ENCODE measurements at regions not wholly inside any gene's neighbourhood (a gene's known extent, or its start where the extent isn't known, plus 50 kb on each side); places are given as distances from the start of the nearest gene placed in this dataset.

DNA sequence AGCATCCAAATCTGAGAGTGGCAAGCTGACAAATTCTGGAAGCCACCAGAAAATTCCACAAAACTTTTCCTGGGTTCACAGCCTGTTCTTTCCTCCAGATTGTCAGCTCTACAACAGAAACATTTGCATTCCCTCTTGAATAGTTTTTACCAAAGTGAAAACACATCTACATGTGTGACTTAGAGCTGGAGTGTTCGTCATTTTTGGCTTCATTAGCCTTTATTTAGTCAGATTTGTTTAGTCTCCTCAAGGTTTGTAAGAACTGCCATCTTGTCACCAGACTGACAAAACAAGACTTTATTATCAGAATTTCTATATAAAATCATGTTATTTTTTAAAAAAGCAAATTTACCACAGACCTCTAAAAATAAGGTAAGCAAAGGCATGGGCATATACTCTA lies 347.3 kb downstream of the TRIM36 start:
- ChIA-PET POLR2A (no interaction called here), CTCF (interaction anchor here (1.0 kb wide), 1 partner anchor 31 kb away, joined by 3 read pairs; no protein-coding TSS in a partner anchor)
- DNase-seq (ENCODE audit: extremely low spot score) = no peak
- TF ChIP-seq CTCF (IDR thresholded peaks at IDR 0.05; ENCODE audit: control extremely low read depth, extremely low read depth, low read depth, missing control alignments) = no peak

GRCh38 chr5:114790403-114790792 lies 379.3 kb downstream of the TRIM36 start:
- no peak for TF ChIP-seq CTCF (IDR thresholded peaks at IDR 0.05; ENCODE audit: control extremely low read depth, extremely low read depth, low read depth, missing control alignments)
- CTCF ChIA-PET = interaction anchor here (1.1 kb wide), 1 partner anchor 13 kb away, joined by 3 read pairs; no protein-coding TSS in a partner anchor
- no peak for DNase-seq (ENCODE audit: extremely low spot score)
- POLR2A ChIA-PET = no interaction called here

GRCh38 chr5:114789773-114790402 lies 379.8 kb downstream of the TRIM36 start:
- peak; percentile 17 for DNase-seq (ENCODE audit: extremely low spot score)
- peak; percentile 33 for TF ChIP-seq CTCF (IDR thresholded peaks at IDR 0.05; ENCODE audit: control extremely low read depth, extremely low read depth, low read depth, missing control alignments)
- CTCF ChIA-PET = interaction anchor here (1.4 kb wide), 1 partner anchor 17 kb away, joined by 3 read pairs; no protein-coding TSS in a partner anchor
- POLR2A ChIA-PET = no interaction called here

GRCh38 chr5:114782869-114783268 lies 386.8 kb downstream of the TRIM36 start:
- CTCF ChIA-PET = interaction anchor here (1.0 kb wide), 1 partner anchor 206 kb away, joined by 3 read pairs; no protein-coding TSS in a partner anchor
- DNase-seq (ENCODE audit: extremely low spot score) = no peak

GRCh38 chr5:114782177-114782576 lies 387.5 kb downstream of the TRIM36 start:
- DNase-seq (ENCODE audit: extremely low spot score) = no peak
- ChIA-PET POLR2A (no interaction called here), CTCF (no interaction called here)
- no peak for TF ChIP-seq CTCF (IDR thresholded peaks at IDR 0.05; ENCODE audit: control extremely low read depth, extremely low read depth, low read depth, missing control alignments)

More at GRCh38 chr5:114782869-114783268, 386.8 kb downstream of the TRIM36 start:
- TF ChIP-seq CTCF (IDR thresholded peaks at IDR 0.05; ENCODE audit: control extremely low read depth, extremely low read depth, low read depth, missing control alignments) = no peak
- POLR2A ChIA-PET = no interaction called here

DNA sequence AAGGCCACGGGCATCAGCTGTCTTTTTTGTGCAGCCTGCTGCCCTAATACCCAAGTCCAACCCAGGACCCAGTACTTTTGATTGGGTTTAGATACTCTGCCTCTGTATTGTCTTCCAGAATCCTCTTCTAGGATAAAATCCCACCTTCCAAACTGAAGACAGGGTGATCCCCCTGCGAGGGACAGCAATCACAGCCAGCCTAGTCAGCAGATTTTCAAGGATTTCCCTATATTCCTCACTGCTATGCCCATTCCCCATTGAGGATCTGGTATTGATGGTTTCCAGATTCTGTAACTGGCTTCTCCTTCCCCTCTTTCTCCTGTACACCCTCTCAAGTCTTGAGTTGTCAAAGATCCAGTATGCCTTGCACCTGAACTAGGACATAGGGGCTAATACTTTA lies 389.4 kb downstream of the TRIM36 start:
- ChIA-PET POLR2A (no interaction called here), CTCF (no interaction called here)
- no peak for DNase-seq (ENCODE audit: extremely low spot score)

More for the DNA sequence above, 389.4 kb downstream of the TRIM36 start:
- TF ChIP-seq CTCF (IDR thresholded peaks at IDR 0.05; ENCODE audit: control extremely low read depth, extremely low read depth, low read depth, missing control alignments) = no peak
